ENCODE measurements at regions not wholly inside any gene's neighbourhood (a gene's known extent, or its start where the extent isn't known, plus 50 kb on each side); places are given as distances from the start of the nearest gene placed in this dataset.
A peak's percentile ranks its signal among the peaks of the same experiment; 100 is the strongest.

GRCh38 chr5:124180875-124181461 lies 565.5 kb downstream of the ZNF608 start:
- no peak overlapping the region for H2AFZ ChIP-seq (ENCODE audit: low read length)
- H4K20me1 ChIP-seq (ENCODE audit: control insufficient read depth, extremely low read depth, insufficient read depth, low read length), result no peaks in the 10 kb centered on the region
- no peaks in the 10 kb centered on the region for H3K36me3 ChIP-seq (ENCODE audit: control insufficient read depth, insufficient read depth, low read length)
- H3K9ac ChIP-seq (ENCODE audit: insufficient read depth, low read length), result no peak overlapping the region
- peak; percentile 44 to 75 for DNase-seq (ENCODE audit: low read depth in 2 of 2)
- H3K4me2 ChIP-seq (ENCODE audit: extremely low read depth, insufficient read depth, low read length), result no peak overlapping the region
- no peak overlapping the region for H3K4me3 ChIP-seq (replicated peaks in 1 of 4; ENCODE audit: control extremely low read depth in 1 of 4, insufficient read depth in 1 of 4, low read depth in 3 of 4, low read length in 4 of 4)
- no peaks in the 10 kb centered on the region for H3K4me1 ChIP-seq (ENCODE audit: control insufficient read depth, extremely low read depth, insufficient read depth, low read length)
- no peak overlapping the region for H3K27ac ChIP-seq (ENCODE audit: insufficient read depth, low read length)
- no peaks in the 10 kb centered on the region for H3K27me3 ChIP-seq (ENCODE audit: control insufficient read depth, insufficient read depth, low read length)
- TF ChIP-seq CTCF (conservative IDR thresholded peaks at IDR 0.05 in 1 of 2, IDR thresholded peaks at IDR 0.05 in 1 of 2; ENCODE audit: low read depth in 1 of 2, low read length in 2 of 2) (no peak), EZH2 (IDR thresholded peaks at IDR 0.05; ENCODE audit: low read length, missing control alignments) (no peak)
- no peaks in the 10 kb centered on the region for H3K79me2 ChIP-seq (ENCODE audit: control insufficient read depth, insufficient read depth, low read length)
- H3K9me3 ChIP-seq (ENCODE audit: control insufficient read depth, insufficient read depth, low read depth, low read length), result no peaks in the 10 kb centered on the region

GRCh38 chr5:124180299-124180874 lies 566.1 kb downstream of the ZNF608 start:
- Histone ChIP-seq H3K36me3 (ENCODE audit: control insufficient read depth, insufficient read depth, low read length) (no peaks in the 10 kb centered on the region), H3K9me3 (ENCODE audit: control insufficient read depth, insufficient read depth, low read depth, low read length) (no peaks in the 10 kb centered on the region), H3K27me3 (ENCODE audit: control insufficient read depth, insufficient read depth, low read length) (no peaks in the 10 kb centered on the region), H3K27ac (ENCODE audit: insufficient read depth, low read length) (no peak overlapping the region), H3K4me3 (replicated peaks in 1 of 4; ENCODE audit: control extremely low read depth in 1 of 4, insufficient read depth in 1 of 4, low read depth in 3 of 4, low read length in 4 of 4) (no peak overlapping the region), H2AFZ (ENCODE audit: low read length) (no peak overlapping the region), H3K4me1 (ENCODE audit: control insufficient read depth, extremely low read depth, insufficient read depth, low read length) (no peaks in the 10 kb centered on the region), H3K79me2 (ENCODE audit: control insufficient read depth, insufficient read depth, low read length) (no peaks in the 10 kb centered on the region), H3K9ac (ENCODE audit: insufficient read depth, low read length) (no peak overlapping the region), H3K4me2 (ENCODE audit: extremely low read depth, insufficient read depth, low read length) (no peak overlapping the region), H4K20me1 (ENCODE audit: control insufficient read depth, extremely low read depth, insufficient read depth, low read length) (no peaks in the 10 kb centered on the region)
- TF ChIP-seq CTCF (conservative IDR thresholded peaks at IDR 0.05 in 1 of 2, IDR thresholded peaks at IDR 0.05 in 1 of 2; ENCODE audit: low read depth in 1 of 2, low read length in 2 of 2), result no peak
- TF ChIP-seq EZH2 (IDR thresholded peaks at IDR 0.05; ENCODE audit: low read length, missing control alignments), result no peak
- no peak for DNase-seq (ENCODE audit: low read depth in 2 of 2)

GRCh38 chr5:124179819-124180218 lies 566.6 kb downstream of the ZNF608 start:
- no peaks in the 10 kb centered on the region for H3K27me3 ChIP-seq (ENCODE audit: control insufficient read depth, insufficient read depth, low read length)
- no peaks in the 10 kb centered on the region for H3K79me2 ChIP-seq (ENCODE audit: control insufficient read depth, insufficient read depth, low read length)
- no peak overlapping the region for H3K9ac ChIP-seq (ENCODE audit: insufficient read depth, low read length)
- TF ChIP-seq CTCF (conservative IDR thresholded peaks at IDR 0.05 in 1 of 2, IDR thresholded peaks at IDR 0.05 in 1 of 2; ENCODE audit: low read depth in 1 of 2, low read length in 2 of 2) (no peak), EZH2 (IDR thresholded peaks at IDR 0.05; ENCODE audit: low read length, missing control alignments) (no peak)
- no peaks in the 10 kb centered on the region for H3K36me3 ChIP-seq (ENCODE audit: control insufficient read depth, insufficient read depth, low read length)
- H3K4me1 ChIP-seq (ENCODE audit: control insufficient read depth, extremely low read depth, insufficient read depth, low read length), result no peaks in the 10 kb centered on the region
- H3K4me2 ChIP-seq (ENCODE audit: extremely low read depth, insufficient read depth, low read length), result no peak overlapping the region
- no peak overlapping the region for H3K27ac ChIP-seq (ENCODE audit: insufficient read depth, low read length)
- peak in 1 of 2 donors; percentile 18 for DNase-seq (ENCODE audit: low read depth in 2 of 2)
- H2AFZ ChIP-seq (ENCODE audit: low read length), result no peak overlapping the region
- H3K9me3 ChIP-seq (ENCODE audit: control insufficient read depth, insufficient read depth, low read depth, low read length), result no peaks in the 10 kb centered on the region
- H4K20me1 ChIP-seq (ENCODE audit: control insufficient read depth, extremely low read depth, insufficient read depth, low read length), result no peaks in the 10 kb centered on the region
- no peak overlapping the region for H3K4me3 ChIP-seq (replicated peaks in 1 of 4; ENCODE audit: control extremely low read depth in 1 of 4, insufficient read depth in 1 of 4, low read depth in 3 of 4, low read length in 4 of 4)

Measured in fibroblast of lung (primary cell).